Neural progenitor cell (in vitro differentiated cells): ENCODE measurements at regions not wholly inside any gene's neighbourhood (a gene's known extent, or its start where the extent isn't known, plus 50 kb on each side); places are given as distances from the start of the nearest gene placed in this dataset.

Experiments
- DNase-seq: peaks from one replicate; pipeline ENCODE4 v3.0.0-alpha.2; 2016; ENCODE audit warnings: low spot score
- H2AFZ ChIP-seq: fragments of 200-600 bp; sonication (generic); replicated peaks from 2 replicates; pipeline ENCODE4 v1.6.1; 2016; ENCODE audit warnings: antibody characterized with exemption
- H3F3A ChIP-seq: fragments of 200-600 bp; sonication (generic); 2 replicates; pipeline ENCODE4 v1.6.1; 2016; ENCODE audit warnings: antibody characterized with exemption, low read depth
- H3K27ac ChIP-seq: fragments of 200-600 bp; sonication (generic); 2 replicates; pipeline ENCODE4 v1.5.1; 2016; ENCODE audit warnings: mild to moderate bottlenecking
- H3K27me3 ChIP-seq: fragments of 200-600 bp; sonication (generic); 2 replicates; pipeline ENCODE4 v1.6.1; 2016; ENCODE audit warnings: mild to moderate bottlenecking, moderate library complexity
- H3K36me3 ChIP-seq: fragments of 200-600 bp; sonication (generic); 2 replicates; pipeline ENCODE4 v1.5.1; 2016
- H3K4me1 ChIP-seq: fragments of 200-600 bp; sonication (generic); 2 replicates; pipeline ENCODE4 v1.6.1; 2016; ENCODE audit warnings: mixed run types
- H3K4me2 ChIP-seq: fragments of 200-600 bp; sonication (generic); 2 replicates; pipeline ENCODE4 v1.6.1; 2016
- H3K4me3 ChIP-seq: fragments of 200-600 bp; sonication (generic); 2 replicates; pipeline ENCODE4 v1.5.1; 2016
- H3K79me2 ChIP-seq: fragments of 200-600 bp; sonication (generic); 2 replicates; pipeline ENCODE4 v1.6.1; 2016; ENCODE audit warnings: low read depth
- H3K9ac ChIP-seq: fragments of 200-600 bp; sonication (generic); 2 replicates; pipeline ENCODE4 v1.6.1; 2016
- H3K9me3 ChIP-seq: fragments of 200-600 bp; sonication (generic); 2 replicates; pipeline ENCODE4 v1.5.1; 2016; ENCODE audit warnings: low read depth
- H4K20me1 ChIP-seq: fragments of 200-600 bp; sonication (generic); 2 replicates; pipeline ENCODE4 v1.6.1; 2016; ENCODE audit warnings: low read depth
- H3K27ac Mint-ChIP-seq: 3 replicates; pipeline ENCODE4 v1.8.0; 2021; ENCODE audit warnings: mixed read lengths
- H3K27me3 Mint-ChIP-seq: 2 replicates; pipeline ENCODE4 v1.8.0; 2022; ENCODE audit warnings: low read depth, mild to moderate bottlenecking, inconsistent platforms, moderate library complexity, mixed read lengths; ENCODE audit not compliant: insufficient read depth
- H3K36me3 Mint-ChIP-seq: 3 replicates; pipeline ENCODE4 v1.8.0; 2021; ENCODE audit warnings: mixed read lengths
- H3K4me1 Mint-ChIP-seq: 3 replicates; pipeline ENCODE4 v1.8.0; 2021; ENCODE audit warnings: mixed read lengths
- H3K4me3 Mint-ChIP-seq: 3 replicates; pipeline ENCODE4 v1.8.0; 2021; ENCODE audit warnings: mild to moderate bottlenecking, moderate library complexity, mixed read lengths
- H3K9me3 Mint-ChIP-seq: 3 replicates; pipeline ENCODE4 v1.8.0; 2020; ENCODE audit warnings: mixed read lengths
- EZH2 ChIP-seq: fragments of 200-600 bp; sonication (generic); IDR thresholded peaks from 2 replicates; pipeline ENCODE4 v1.6.1; 2017; ENCODE audit warnings: antibody characterized with exemption, mild to moderate bottlenecking, moderate library complexity
- EZH2phosphoT487 ChIP-seq: fragments of 200-600 bp; sonication (generic); IDR thresholded peaks from 2 replicates; pipeline ENCODE4 v1.6.1; 2017; ENCODE audit warnings: antibody characterized with exemption
- TF ChIP-seq, protein P1 (sequence below): fragments of 200-600 bp; sonication (generic); IDR thresholded peaks from 2 replicates; pipeline ENCODE4 v1.5.1; 2017; ENCODE audit warnings: antibody characterized with exemption, mild to moderate bottlenecking

DNA sequence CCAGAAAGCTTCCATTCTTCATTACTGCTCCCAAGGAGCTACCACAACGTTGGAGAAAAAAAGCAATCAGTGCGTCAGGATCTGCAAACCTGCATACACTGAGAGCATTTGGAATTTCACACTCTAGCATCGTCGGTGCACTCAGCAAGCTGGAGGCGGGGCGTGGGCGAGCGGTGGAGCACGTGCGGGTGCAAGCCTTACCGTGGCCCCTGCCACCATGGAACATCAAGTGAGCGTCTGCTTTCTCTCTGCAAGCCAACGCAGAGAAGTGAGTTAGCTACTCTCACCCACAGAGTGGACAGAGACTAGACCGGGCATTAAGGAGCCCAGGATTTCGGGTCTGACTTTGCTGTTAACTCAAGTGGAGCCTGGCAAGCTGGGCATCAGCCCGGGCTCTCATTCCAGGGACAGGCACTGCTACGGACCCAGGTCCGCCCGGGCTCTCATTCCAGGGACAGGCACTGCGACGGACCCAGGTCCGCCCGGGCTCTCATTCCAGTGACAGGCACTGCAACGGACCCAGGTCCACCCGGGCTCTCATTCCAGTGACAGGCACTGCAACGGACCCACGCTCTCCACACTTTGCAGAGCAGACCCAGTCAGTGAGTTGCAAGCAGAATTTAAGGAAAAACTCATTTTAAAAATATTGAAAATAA is 124.1 kb upstream of the SPACA7 start:
- Histone ChIP-seq H4K20me1 (no peaks in the 10 kb centered on the region), H3K4me1 (peaks cover 9% of the 10 kb centered on the region), H3K4me3 (no peak overlapping the region), H3K27me3 (no peaks in the 10 kb centered on the region), H3K27ac (no peak overlapping the region), H3K36me3 (no peaks in the 10 kb centered on the region), H3K9ac (no peak overlapping the region), H3K9me3 (no peaks in the 10 kb centered on the region), H3F3A (no peaks in the 10 kb centered on the region), H3K79me2 (no peaks in the 10 kb centered on the region), H3K4me2 (no peak overlapping the region), H2AFZ (no peak overlapping the region)
- Mint-ChIP-seq H3K4me1 (peaks cover 57% of the 10 kb centered on the region), H3K27me3 (peaks cover 13% of the 10 kb centered on the region), H3K27ac (no peak overlapping the region), H3K9me3 (peaks cover 12% of the 10 kb centered on the region), H3K36me3 (no peaks in the 10 kb centered on the region), H3K4me3 (no peak overlapping the region)
- TF ChIP-seq EZH2 (no peak), EZH2phosphoT487 (no peak)
- TF ChIP-seq, protein P1, sequence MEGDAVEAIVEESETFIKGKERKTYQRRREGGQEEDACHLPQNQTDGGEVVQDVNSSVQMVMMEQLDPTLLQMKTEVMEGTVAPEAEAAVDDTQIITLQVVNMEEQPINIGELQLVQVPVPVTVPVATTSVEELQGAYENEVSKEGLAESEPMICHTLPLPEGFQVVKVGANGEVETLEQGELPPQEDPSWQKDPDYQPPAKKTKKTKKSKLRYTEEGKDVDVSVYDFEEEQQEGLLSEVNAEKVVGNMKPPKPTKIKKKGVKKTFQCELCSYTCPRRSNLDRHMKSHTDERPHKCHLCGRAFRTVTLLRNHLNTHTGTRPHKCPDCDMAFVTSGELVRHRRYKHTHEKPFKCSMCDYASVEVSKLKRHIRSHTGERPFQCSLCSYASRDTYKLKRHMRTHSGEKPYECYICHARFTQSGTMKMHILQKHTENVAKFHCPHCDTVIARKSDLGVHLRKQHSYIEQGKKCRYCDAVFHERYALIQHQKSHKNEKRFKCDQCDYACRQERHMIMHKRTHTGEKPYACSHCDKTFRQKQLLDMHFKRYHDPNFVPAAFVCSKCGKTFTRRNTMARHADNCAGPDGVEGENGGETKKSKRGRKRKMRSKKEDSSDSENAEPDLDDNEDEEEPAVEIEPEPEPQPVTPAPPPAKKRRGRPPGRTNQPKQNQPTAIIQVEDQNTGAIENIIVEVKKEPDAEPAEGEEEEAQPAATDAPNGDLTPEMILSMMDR = no peak
- no peak for DNase-seq

DNA sequence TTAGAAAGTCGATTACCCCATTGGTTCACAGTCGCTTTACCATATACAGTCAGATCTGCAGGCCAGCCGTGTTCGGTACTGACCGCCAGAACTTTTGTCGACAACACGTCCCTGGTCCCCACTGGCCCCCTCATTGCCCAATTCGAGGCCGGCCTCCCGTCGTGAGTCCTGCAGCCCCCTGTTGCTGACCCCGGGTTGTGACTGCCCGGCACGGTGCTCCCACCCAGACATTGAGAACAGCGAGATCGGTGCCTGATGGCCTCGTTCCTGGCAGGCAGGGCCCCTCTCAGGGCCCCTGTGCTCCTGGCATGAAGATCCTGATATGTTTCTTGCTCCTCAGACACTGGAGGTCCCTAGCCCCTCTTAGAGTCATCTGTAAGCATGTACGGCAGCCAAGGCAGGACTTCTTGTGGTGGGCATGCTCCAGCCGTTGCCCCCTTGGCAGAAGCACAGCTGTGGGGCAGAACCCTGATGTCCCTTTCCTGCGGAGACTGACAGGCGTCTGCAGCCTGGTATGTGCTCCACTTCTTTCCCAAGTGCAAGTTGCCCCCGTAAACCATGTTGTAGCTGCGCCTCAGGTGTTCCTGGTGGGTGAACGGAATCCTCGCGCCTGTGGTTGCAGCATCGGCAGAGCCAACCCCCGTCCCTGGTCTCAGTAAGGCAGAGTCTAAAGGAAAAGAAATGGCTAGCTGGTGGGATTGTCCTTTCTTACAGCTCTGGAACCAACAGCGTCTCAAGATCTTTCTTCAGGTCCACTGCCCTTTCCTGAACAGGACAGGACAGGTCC is 123.2 kb upstream of the SPACA7 start:
- Histone ChIP-seq H4K20me1 (no peaks in the 10 kb centered on the region), H3F3A (no peaks in the 10 kb centered on the region), H3K4me2 (no peak overlapping the region), H3K27me3 (no peaks in the 10 kb centered on the region), H3K27ac (no peak overlapping the region), H3K9me3 (no peaks in the 10 kb centered on the region), H3K36me3 (no peaks in the 10 kb centered on the region), H3K9ac (no peak overlapping the region), H3K4me1 (peaks cover 9% of the 10 kb centered on the region), H3K79me2 (no peaks in the 10 kb centered on the region), H3K4me3 (no peak overlapping the region), H2AFZ (no peak overlapping the region)
- Mint-ChIP-seq H3K36me3 (no peaks in the 10 kb centered on the region), H3K4me1 (peaks cover 54% of the 10 kb centered on the region), H3K9me3 (peaks cover 12% of the 10 kb centered on the region), H3K4me3 (no peak overlapping the region), H3K27me3 (peaks cover 15% of the 10 kb centered on the region), H3K27ac (peak overlapping the region; percentile 66)
- DNase-seq = no peak
- TF ChIP-seq EZH2phosphoT487 (no peak), EZH2 (no peak)
- TF ChIP-seq, protein P1 = no peak

DNA sequence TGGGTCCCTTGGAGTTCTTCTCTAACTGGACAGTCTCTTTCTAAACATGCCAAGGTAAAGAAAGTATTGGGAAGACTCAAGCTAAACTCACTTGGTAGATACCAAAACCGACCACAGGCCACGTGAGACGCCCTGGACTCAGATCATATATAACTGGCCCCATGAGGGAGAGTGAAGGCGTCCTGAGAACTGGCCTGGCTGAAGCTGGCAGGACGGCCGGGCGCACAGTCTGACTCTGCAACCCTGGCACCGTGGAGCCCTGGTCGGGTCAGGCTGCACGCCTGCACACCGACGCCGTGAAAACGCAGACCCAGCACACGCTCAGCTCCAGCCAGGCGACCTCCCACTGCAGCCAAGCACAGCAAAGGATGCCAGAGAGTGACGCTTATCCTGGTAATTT is 122.5 kb upstream of the SPACA7 start:
- Histone ChIP-seq H3K27ac (no peak overlapping the region), H3K4me2 (no peak overlapping the region), H3K4me3 (no peak overlapping the region), H3K36me3 (no peaks in the 10 kb centered on the region), H2AFZ (no peak overlapping the region), H3K27me3 (no peaks in the 10 kb centered on the region), H3K9ac (no peak overlapping the region), H3K9me3 (no peaks in the 10 kb centered on the region), H3K4me1 (peaks cover 3% of the 10 kb centered on the region), H3K79me2 (no peaks in the 10 kb centered on the region), H4K20me1 (no peaks in the 10 kb centered on the region), H3F3A (no peaks in the 10 kb centered on the region)
- Mint-ChIP-seq H3K36me3 (no peaks in the 10 kb centered on the region), H3K4me3 (no peak overlapping the region), H3K27me3 (peaks cover 15% of the 10 kb centered on the region), H3K4me1 (peaks cover 49% of the 10 kb centered on the region), H3K9me3 (peaks cover 12% of the 10 kb centered on the region), H3K27ac (no peak overlapping the region)
- DNase-seq = no peak
- TF ChIP-seq EZH2phosphoT487 = no peak
- no peak for TF ChIP-seq EZH2
- TF ChIP-seq, protein P1 = no peak
